Mesendoderm (in vitro differentiated cells): ENCODE measurements at regions not wholly inside any gene's neighbourhood (a gene's known extent, or its start where the extent isn't known, plus 50 kb on each side); places are given as distances from the start of the nearest gene placed in this dataset.
"Not testable (repeated sequence)": the region's sequence is repeated elsewhere in the genome, so short reads cannot be mapped to it uniquely, and the experiment has no call there.

ENCODE experiments used
- DNase-seq: peaks from one replicate; pipeline ENCODE4 v3.0.0; 2013
- H2AK5ac ChIP-seq: 2 replicates; pipeline ENCODE4 v1.6.1; 2013; ENCODE audit warnings: low read length, inconsistent platforms
- H2BK120ac ChIP-seq: 2 replicates; pipeline ENCODE4 v1.6.1; 2013; ENCODE audit warnings: low read depth, mild to moderate bottlenecking, low read length, moderate library complexity, mixed read lengths
- H2BK15ac ChIP-seq: replicated peaks from 2 replicates; pipeline ENCODE4 v1.6.1; 2013; ENCODE audit warnings: low read depth, mild to moderate bottlenecking, moderate library complexity
- H2BK5ac ChIP-seq: 2 replicates; pipeline ENCODE4 v1.6.1; 2013; ENCODE audit warnings: low read length, inconsistent platforms
- H3K18ac ChIP-seq: 2 replicates; pipeline ENCODE4 v1.6.1; 2013; ENCODE audit warnings: mild to moderate bottlenecking, low read length, mixed read lengths
- H3K23ac ChIP-seq: one replicate; pipeline ENCODE4 v1.6.1; 2013; ENCODE audit warnings: low read length
- H3K27ac ChIP-seq: 2 replicates; pipeline ENCODE4 v1.5.1; 2013; ENCODE audit warnings: low read depth, mild to moderate bottlenecking, inconsistent platforms, low read length, moderate library complexity
- H3K27me3 ChIP-seq: 2 replicates; pipeline ENCODE4 v1.6.1; 2013; ENCODE audit warnings: low read length, control low read depth, mild to moderate bottlenecking, inconsistent platforms; ENCODE audit not compliant: insufficient read depth, poor library complexity
- H3K36me3 ChIP-seq: 2 replicates; pipeline ENCODE4 v1.6.1; 2013; ENCODE audit warnings: low read length, inconsistent platforms; ENCODE audit not compliant: control insufficient read depth, insufficient read depth
- H3K4ac ChIP-seq: one replicate; pipeline ENCODE4 v1.6.1; 2013; ENCODE audit warnings: low read depth, mild to moderate bottlenecking, low read length, moderate library complexity
- H3K4me1 ChIP-seq: 2 replicates; pipeline ENCODE4 v1.6.1; 2013; ENCODE audit warnings: low read depth, low read length, inconsistent platforms; ENCODE audit not compliant: control insufficient read depth
- H3K4me2 ChIP-seq: 2 replicates; pipeline ENCODE4 v1.6.1; 2013; ENCODE audit warnings: low read length
- H3K4me3 ChIP-seq: 2 replicates; pipeline ENCODE4 v1.5.1; 2013; ENCODE audit warnings: mild to moderate bottlenecking, low read length
- H3K56ac ChIP-seq: one replicate; pipeline ENCODE4 v1.6.1; 2013; ENCODE audit warnings: low read length
- H3K79me1 ChIP-seq: 2 replicates; pipeline ENCODE4 v1.6.1; 2013; ENCODE audit warnings: low read length, inconsistent platforms
- H3K79me2 ChIP-seq: 2 replicates; pipeline ENCODE4 v1.6.1; 2013; ENCODE audit warnings: mild to moderate bottlenecking, low read length; ENCODE audit not compliant: control insufficient read depth, insufficient read depth
- H3K9ac ChIP-seq: 2 replicates; pipeline ENCODE4 v1.6.1; 2013; ENCODE audit warnings: low read length, inconsistent platforms
- H4K5ac ChIP-seq: one replicate; pipeline ENCODE4 v1.6.1; 2013; ENCODE audit warnings: low read length
- H4K8ac ChIP-seq: one replicate; pipeline ENCODE4 v1.6.1; 2013; ENCODE audit warnings: low read depth, mild to moderate bottlenecking, control low read depth, low read length, moderate library complexity
- WGBS: extraction: QIAGEN DNeasy Blood & Tissue Kit; methylation state at CpG from one replicate; pipeline ENCODE4 v1.1.7; 2013; ENCODE audit warnings: low lambda C conversion rate, missing lambda C conversion rate; ENCODE audit not compliant: insufficient coverage; ENCODE audit errors: extremely low coverage; 5-methylcytosine and 5-hydroxymethylcytosine counted together

GRCh38 chr15:39416258-39416657 lies 164.6 kb upstream of the THBS1 start:
- Histone ChIP-seq H2AK5ac (no peak overlapping the region), H3K79me1 (no peaks in the 10 kb centered on the region), H3K9ac (no peak overlapping the region), H2BK15ac (no peak overlapping the region), H2BK5ac (no peak overlapping the region), H3K23ac (no peak overlapping the region), H3K4me3 (no peak overlapping the region), H3K36me3 (no peaks in the 10 kb centered on the region), H2BK120ac (no peak overlapping the region), H3K56ac (no peak overlapping the region), H4K8ac (no peak overlapping the region), H3K4ac (no peak overlapping the region), H3K27me3 (no peaks in the 10 kb centered on the region), H3K79me2 (no peaks in the 10 kb centered on the region), H3K18ac (no peak overlapping the region), H4K5ac (no peak overlapping the region), H3K4me1 (peaks cover 2% of the 10 kb centered on the region), H3K4me2 (no peak overlapping the region), H3K27ac (no peak overlapping the region)
- peak; percentile 21 for DNase-seq
- no CpG with 5 or more reads among the region's 4 CpGs for WGBS

- Histone ChIP-seq H3K4me1 (peaks cover 2% of the 10 kb centered on the region), H2BK5ac (no peak overlapping the region), H4K5ac (no peak overlapping the region), H3K79me2 (no peaks in the 10 kb centered on the region), H3K36me3 (no peaks in the 10 kb centered on the region), H3K23ac (no peak overlapping the region), H3K9ac (no peak overlapping the region), H3K4me3 (no peak overlapping the region), H3K79me1 (no peaks in the 10 kb centered on the region), H3K27me3 (no peaks in the 10 kb centered on the region), H3K4ac (no peak overlapping the region), H4K8ac (no peak overlapping the region), H3K56ac (no peak overlapping the region), H2BK15ac (no peak overlapping the region), H2BK120ac (no peak overlapping the region), H2AK5ac (no peak overlapping the region), H3K27ac (no peak overlapping the region), H3K18ac (no peak overlapping the region), H3K4me2 (no peak overlapping the region)
- no peak for DNase-seq
- no CpG with 5 or more reads among the region's 6 CpGs for WGBS
These were observed 163.3 kb upstream of the THBS1 start for GRCh38 chr15:39417366-39418134.

GRCh38 chr15:39419651-39420050 lies 161.2 kb upstream of the THBS1 start:
- Histone ChIP-seq H3K18ac (no peak overlapping the region), H2AK5ac (no peak overlapping the region), H2BK120ac (no peak overlapping the region), H3K36me3 (no peaks in the 10 kb centered on the region), H3K27me3 (no peaks in the 10 kb centered on the region), H3K4me1 (peaks cover 2% of the 10 kb centered on the region), H2BK5ac (no peak overlapping the region), H3K9ac (no peak overlapping the region), H3K79me1 (no peaks in the 10 kb centered on the region), H3K79me2 (no peaks in the 10 kb centered on the region), H3K23ac (no peak overlapping the region), H3K4me3 (no peak overlapping the region), H3K56ac (no peak overlapping the region), H3K4me2 (no peak overlapping the region), H3K27ac (no peak overlapping the region), H4K5ac (no peak overlapping the region), H2BK15ac (no peak overlapping the region), H3K4ac (no peak overlapping the region), H4K8ac (no peak overlapping the region)
- DNase-seq: peak; percentile 54
- WGBS: no CpG with 5 or more reads among the region's 3 CpGs

GRCh38 chr15:39420123-39420852 lies 160.6 kb upstream of the THBS1 start:
- not testable (repeated sequence) for H4K5ac ChIP-seq, H2AK5ac ChIP-seq, H3K36me3 ChIP-seq, H3K4me2 ChIP-seq, H3K79me1 ChIP-seq, H3K18ac ChIP-seq, H3K27me3 ChIP-seq, H2BK120ac ChIP-seq, H2BK5ac ChIP-seq, H3K4ac ChIP-seq, H3K79me2 ChIP-seq, H3K4me1 ChIP-seq, H3K9ac ChIP-seq, H3K27ac ChIP-seq, H4K8ac ChIP-seq, H3K4me3 ChIP-seq, H3K56ac ChIP-seq, DNase-seq, H3K23ac ChIP-seq, H2BK15ac ChIP-seq
- no CpG with 5 or more reads among the region's 19 CpGs for WGBS

GRCh38 chr15:39420853-39421192 lies 160.1 kb upstream of the THBS1 start:
- H2AK5ac ChIP-seq, H3K9ac ChIP-seq, H2BK120ac ChIP-seq, H3K56ac ChIP-seq, H3K4me1 ChIP-seq, H3K18ac ChIP-seq, H3K79me2 ChIP-seq, H3K4me2 ChIP-seq, H2BK5ac ChIP-seq, H3K4me3 ChIP-seq, H3K36me3 ChIP-seq, H2BK15ac ChIP-seq, H4K5ac ChIP-seq, H3K27me3 ChIP-seq, H3K4ac ChIP-seq, H3K27ac ChIP-seq, H4K8ac ChIP-seq, DNase-seq, H3K79me1 ChIP-seq, H3K23ac ChIP-seq: not testable (repeated sequence)
- WGBS: no CpG with 5 or more reads among the region's 14 CpGs
